OCI-LY7 (cell line): ENCODE measurements at regions not wholly inside any gene's neighbourhood (a gene's known extent, or its start where the extent isn't known, plus 50 kb on each side); places are given as distances from the start of the nearest gene placed in this dataset.

Source experiments
- BruUV-seq: library from RNA; stranded (reverse); fragments of 400-500 nt; replicated peaks from 2 replicates; lab custom pipeline; 2021; lab: Mats Ljungman, UMichigan
- CTCF ChIA-PET: fragments of 300-600 bp; sonication (Branson Sonifier 250); formaldehyde crosslinking; loops from one replicate; lab custom pipeline; 2022; ENCODE audit warnings: antibody characterized with exemption; ENCODE audit not compliant: unreplicated experiment; lab: Charles Lee
- POLR2A ChIA-PET: fragments of 300-600 bp; sonication (Branson Sonifier 250); formaldehyde crosslinking; loops from one replicate; lab custom pipeline; 2022; ENCODE audit warnings: antibody characterized with exemption; lab: Charles Lee
- DNase-seq: peaks from one replicate; pipeline ENCODE4 v3.0.0-alpha.2; 2015; ENCODE audit warnings: low spot score
- H2AFZ ChIP-seq: fragments of 200-600 bp; sonication (generic), shearing (Covaris generic); 2 replicates; pipeline ENCODE4 v1.6.1; 2014; ENCODE audit warnings: mild to moderate bottlenecking, antibody characterized with exemption, low read length, moderate library complexity
- H3K27ac ChIP-seq: fragments of 200-600 bp; sonication (generic); 2 replicates; pipeline ENCODE4 v1.5.1; 2014; ENCODE audit warnings: mixed run types, low read depth, mild to moderate bottlenecking, moderate library complexity, low read length, inconsistent platforms; ENCODE audit not compliant: poor library complexity, severe bottlenecking
- H3K36me3 ChIP-seq: fragments of 200-600 bp; sonication (generic); 2 replicates; pipeline ENCODE4 v1.6.1; 2014; ENCODE audit warnings: mild to moderate bottlenecking, antibody characterized with exemption, low read length, moderate library complexity, mixed read lengths; ENCODE audit not compliant: insufficient read depth
- H3K4me1 ChIP-seq: fragments of 200-600 bp; sonication (generic); 2 replicates; pipeline ENCODE4 v1.5.1; 2014; ENCODE audit warnings: mild to moderate bottlenecking, low read length; ENCODE audit not compliant: insufficient read depth, poor library complexity, severe bottlenecking
- H3K4me2 ChIP-seq: fragments of 200-600 bp; sonication (generic); 2 replicates; pipeline ENCODE4 v1.6.1; 2014; ENCODE audit warnings: mild to moderate bottlenecking, low read length
- H3K4me3 ChIP-seq: fragments of 200-600 bp; sonication (generic); 2 replicates; pipeline ENCODE4 v1.5.1; 2014; ENCODE audit warnings: mild to moderate bottlenecking, low read depth, low read length; ENCODE audit not compliant: poor library complexity, severe bottlenecking
- H3K79me2 ChIP-seq: fragments of 200-600 bp; sonication (generic); 2 replicates; pipeline ENCODE4 v1.6.1; 2016; ENCODE audit warnings: low read depth, mild to moderate bottlenecking, low read length, moderate library complexity, mixed read lengths; ENCODE audit not compliant: insufficient read depth
- H3K9me2 ChIP-seq: fragments of 200-600 bp; sonication (generic); 2 replicates; pipeline ENCODE4 v1.6.1; 2016; ENCODE audit warnings: mild to moderate bottlenecking, low read length, mixed read lengths; ENCODE audit not compliant: insufficient read depth
- H3K9me3 ChIP-seq: fragments of 200-600 bp; sonication (generic); 2 replicates; pipeline ENCODE4 v1.6.1; 2014; ENCODE audit warnings: mild to moderate bottlenecking, mixed run types, low read length, mixed read lengths
- H4K20me1 ChIP-seq: fragments of 200-600 bp; sonication (generic); 2 replicates; pipeline ENCODE4 v1.6.1; 2014; ENCODE audit warnings: mild to moderate bottlenecking, antibody characterized with exemption, low read length, moderate library complexity, mixed read lengths; ENCODE audit not compliant: insufficient read depth
- CTCF ChIP-seq: fragments of 200-600 bp; sonication (generic); conservative IDR thresholded peaks from 2 replicates; pipeline ENCODE4 v1.5.1; 2014; ENCODE audit warnings: mild to moderate bottlenecking, antibody characterized with exemption, low read length, moderate library complexity, mixed read lengths
- EZH2phosphoT487 ChIP-seq: fragments of 200-600 bp; sonication (generic); IDR thresholded peaks from 2 replicates; pipeline ENCODE4 v1.6.1; 2018; ENCODE audit warnings: low read depth, borderline replicate concordance, mild to moderate bottlenecking, mixed run types, antibody characterized with exemption, low read length, moderate library complexity, mixed read lengths
- intact Hi-C: fragments of 100-400 bp; cut with micrococcal nuclease; formaldehyde crosslinking; loops from one replicate; pipeline ENCODE4 v1.10.0; 2022; ENCODE audit not compliant: unreplicated experiment

GRCh38 chr6:54716010-54716409 lies 130.6 kb upstream of the FAM83B start:
- H3K36me3 ChIP-seq: no peaks in the 10 kb centered on the region
- H4K20me1 ChIP-seq: no peaks in the 10 kb centered on the region
- ChIA-PET POLR2A (no interaction called here), CTCF (no interaction called here)
- no peaks in the 10 kb centered on the region for H3K79me2 ChIP-seq
- no peak overlapping the region for H3K27ac ChIP-seq
- no peaks in the 10 kb centered on the region for H3K9me3 ChIP-seq
- intact Hi-C loops: loop anchor here (5.0 to 10.0 kb wide), 2 partner anchors 349 to 526 kb away; no protein-coding TSS in a partner anchor
- no TSS peak for BruUV-seq
- no peaks in the 10 kb centered on the region for H3K9me2 ChIP-seq
- H3K4me3 ChIP-seq: no peak overlapping the region
- H2AFZ ChIP-seq: no peak overlapping the region
- no peaks in the 10 kb centered on the region for H3K4me1 ChIP-seq
- DNase-seq: no peak
- TF ChIP-seq CTCF (no peak), EZH2phosphoT487 (no peak)
- no peak overlapping the region for H3K4me2 ChIP-seq

- POLR2A ChIA-PET: interaction anchor here (0.6 kb wide), 1 partner anchor 608 kb away, joined by 5 read pairs; no protein-coding TSS in a partner anchor
- Histone ChIP-seq H3K4me2 (no peak overlapping the region), H3K9me2 (no peaks in the 10 kb centered on the region), H3K36me3 (no peaks in the 10 kb centered on the region), H3K79me2 (no peaks in the 10 kb centered on the region), H3K4me1 (no peaks in the 10 kb centered on the region), H2AFZ (no peak overlapping the region), H3K27ac (no peak overlapping the region), H3K4me3 (no peak overlapping the region), H3K9me3 (no peaks in the 10 kb centered on the region), H4K20me1 (no peaks in the 10 kb centered on the region)
- CTCF ChIA-PET: no interaction called here
- DNase-seq: no peak
- BruUV-seq: no TSS peak
- TF ChIP-seq CTCF (no peak), EZH2phosphoT487 (no peak)
- intact Hi-C loops: loop anchor here (5.0 to 10.0 kb wide), 2 partner anchors 348 to 525 kb away; no protein-coding TSS in a partner anchor
Measured at GRCh38 chr6:54716877-54717276, 129.7 kb upstream of the FAM83B start.

- no peaks in the 10 kb centered on the region for H3K9me2 ChIP-seq
- H3K27ac ChIP-seq: no peak overlapping the region
- no TSS peak for BruUV-seq
- no peak overlapping the region for H3K4me3 ChIP-seq
- H3K9me3 ChIP-seq: no peaks in the 10 kb centered on the region
- CTCF ChIA-PET: no interaction called here
- intact Hi-C loops: loop anchor here (5.0 to 10.0 kb wide), 2 partner anchors 347 to 524 kb away; no protein-coding TSS in a partner anchor
- POLR2A ChIA-PET: interaction anchor here (1.1 kb wide), 1 partner anchor 77 kb away, joined by 6 read pairs; no protein-coding TSS in a partner anchor
- H3K36me3 ChIP-seq: no peaks in the 10 kb centered on the region
- DNase-seq: peak; percentile 61
- H2AFZ ChIP-seq: no peak overlapping the region
- H3K4me2 ChIP-seq: no peak overlapping the region
- H3K79me2 ChIP-seq: no peaks in the 10 kb centered on the region
- TF ChIP-seq CTCF: peak; percentile 87
- no peak for TF ChIP-seq EZH2phosphoT487
- no peaks in the 10 kb centered on the region for H3K4me1 ChIP-seq
- H4K20me1 ChIP-seq: no peaks in the 10 kb centered on the region
Measured at GRCh38 chr6:54717849-54718455, 128.6 kb upstream of the FAM83B start.
